Psoas muscle (tissue), 7 donors: ENCODE measurements at regions not wholly inside any gene's neighbourhood (a gene's known extent, or its start where the extent isn't known, plus 50 kb on each side); places are given as distances from the start of the nearest gene placed in this dataset.

ENCODE experiments used
- ATAC-seq, 4 donors: fragments of 200-7000 bp; cut with Tn5 transposase; one replicate each; pipeline ENCODE4 v1.9.1; 2020; ENCODE audit warnings: moderate library complexity in 3 of 4, mild to moderate bottlenecking in 2 of 4
- DNase-seq, 2 donors: peaks; one replicate each; pipeline ENCODE4 v3.0.0-alpha.2; 2020
- H3K27ac ChIP-seq: fragments of 200-600 bp; one replicate; pipeline ENCODE4 v1.8.0; 2022
- H3K27me3 ChIP-seq, 3 donors: fragments of 200-600 bp in 1 of 3; one replicate each; pipeline versions ENCODE4 v1.6.1 to v1.8.0; 2013 to 2022; ENCODE audit warnings: low read length in 2 of 3, mild to moderate bottlenecking in 2 of 3, moderate library complexity in 1 of 3; ENCODE audit not compliant: insufficient read depth in 3 of 3
- H3K36me3 ChIP-seq, 2 donors: fragments of 200-600 bp in 1 of 2; one replicate each; pipeline versions ENCODE4 v1.6.1 to v1.8.0; 2013 to 2022; ENCODE audit warnings: low read depth in 1 of 2, mild to moderate bottlenecking in 1 of 2, moderate library complexity in 1 of 2; ENCODE audit not compliant: insufficient read depth in 1 of 2
- H3K4me1 ChIP-seq: fragments of 200-600 bp; one replicate; pipeline ENCODE4 v1.8.0; 2022
- H3K4me3 ChIP-seq: fragments of 200-600 bp; one replicate; pipeline ENCODE4 v1.8.0; 2022; ENCODE audit warnings: mild to moderate bottlenecking
- H3K9me3 ChIP-seq: fragments of 200-600 bp; one replicate; pipeline ENCODE4 v1.8.0; 2022
- WGBS, 3 donors: extraction: QIAGEN DNeasy Blood & Tissue Kit; methylation state at CpG; one replicate each; pipeline versions ENCODE4 v1.1.6 to v1.1.7; 2013; 5-methylcytosine and 5-hydroxymethylcytosine counted together
- intact Hi-C, 2 donors: fragments of 100-400 bp; cut with DNase I; formaldehyde crosslinking; loops; one replicate each; pipeline versions ENCODE4 v1.11.0 to v1.14.2; 2022
- TF ChIP-seq, protein P1 (sequence below): fragments of 200-600 bp; IDR thresholded peaks from one replicate; pipeline ENCODE4 v1.8.0; 2022; ENCODE audit warnings: antibody characterized with exemption
- donor health status: healthy with polysubstance abuse.
- donor health status: DM: no; HTN: no; CAD: no; lungs with moderate emphysema.
- donor health status: Bipolar disorder and iron deficiency.
- donor health status: healthy.
- donor health status: DM: yes; HTN: yes; CAD: no.
- donor health status: DM: no; HTN: no; CAD: no.
- donor health status: DM: yes; HTN: yes; CAD: no.

DNA sequence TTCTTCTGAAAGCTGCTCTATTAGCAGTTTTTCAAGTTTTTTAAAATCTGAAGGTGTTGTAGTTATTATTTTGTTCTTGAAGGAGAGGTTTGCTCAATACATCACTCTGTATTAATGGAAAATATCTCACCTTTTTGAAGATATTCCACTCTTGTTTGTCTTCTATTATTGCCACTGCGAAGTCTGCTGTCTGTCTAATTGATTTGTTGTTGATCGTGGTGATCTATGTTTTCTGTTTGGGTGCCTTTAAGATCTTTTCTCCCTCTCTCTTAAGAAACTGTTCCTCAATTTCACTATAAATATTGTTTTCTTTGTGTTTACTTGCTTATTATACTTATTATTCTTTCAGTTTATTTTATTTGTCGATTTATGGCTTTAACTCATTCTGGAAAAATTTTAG lies 64.9 kb upstream of the FZD8 start:
- Histone ChIP-seq H3K27ac (no peak overlapping the region), H3K9me3 (no peaks in the 10 kb centered on the region), H3K4me3 (no peak overlapping the region), H3K4me1 (no peaks in the 10 kb centered on the region), H3K36me3 (no peaks in the 10 kb centered on the region), H3K27me3 (peaks cover 0 to 4% (median 0%) of the 10 kb centered on the region in 3 donors)
- DNase-seq (no peak), ATAC-seq (no peak)
- TF ChIP-seq, protein P1, sequence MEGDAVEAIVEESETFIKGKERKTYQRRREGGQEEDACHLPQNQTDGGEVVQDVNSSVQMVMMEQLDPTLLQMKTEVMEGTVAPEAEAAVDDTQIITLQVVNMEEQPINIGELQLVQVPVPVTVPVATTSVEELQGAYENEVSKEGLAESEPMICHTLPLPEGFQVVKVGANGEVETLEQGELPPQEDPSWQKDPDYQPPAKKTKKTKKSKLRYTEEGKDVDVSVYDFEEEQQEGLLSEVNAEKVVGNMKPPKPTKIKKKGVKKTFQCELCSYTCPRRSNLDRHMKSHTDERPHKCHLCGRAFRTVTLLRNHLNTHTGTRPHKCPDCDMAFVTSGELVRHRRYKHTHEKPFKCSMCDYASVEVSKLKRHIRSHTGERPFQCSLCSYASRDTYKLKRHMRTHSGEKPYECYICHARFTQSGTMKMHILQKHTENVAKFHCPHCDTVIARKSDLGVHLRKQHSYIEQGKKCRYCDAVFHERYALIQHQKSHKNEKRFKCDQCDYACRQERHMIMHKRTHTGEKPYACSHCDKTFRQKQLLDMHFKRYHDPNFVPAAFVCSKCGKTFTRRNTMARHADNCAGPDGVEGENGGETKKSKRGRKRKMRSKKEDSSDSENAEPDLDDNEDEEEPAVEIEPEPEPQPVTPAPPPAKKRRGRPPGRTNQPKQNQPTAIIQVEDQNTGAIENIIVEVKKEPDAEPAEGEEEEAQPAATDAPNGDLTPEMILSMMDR: no peak
- intact Hi-C loops: no loop called here
- 91 to 97% (median 93%) methylated on average over 3 of the region's 3 CpGs for WGBS, 3 donors

DNA sequence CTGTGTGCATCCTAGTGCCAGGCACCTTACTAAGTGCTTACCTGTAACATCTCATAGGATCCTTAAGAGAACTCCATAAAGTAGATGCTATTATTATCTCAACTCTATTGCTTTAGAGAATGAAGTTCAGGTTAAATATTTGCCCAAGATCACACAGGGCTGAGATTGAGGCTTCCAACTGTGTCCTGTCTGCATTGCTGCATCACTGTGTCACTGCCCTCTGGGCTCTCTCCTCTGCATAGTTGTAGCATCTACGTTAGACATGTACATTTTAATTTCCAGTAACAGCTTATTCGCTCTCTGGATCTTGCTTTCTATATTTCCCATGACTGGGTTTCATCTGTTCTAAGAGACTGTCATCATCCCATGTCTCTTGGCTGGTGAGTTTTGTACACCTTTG lies 63.6 kb upstream of the FZD8 start:
- intact Hi-C loops: no loop called here
- no peak for ATAC-seq
- no peaks in the 10 kb centered on the region for H3K27me3 ChIP-seq
- TF ChIP-seq, protein P1: no peak
- no peaks in the 10 kb centered on the region for H3K4me1 ChIP-seq
- H3K27ac ChIP-seq: no peak overlapping the region
- no peaks in the 10 kb centered on the region for H3K36me3 ChIP-seq
- 83 to 91% (median 89%) methylated on average over 2 of the region's 2 CpGs for whole genome bisulfite sequencing, 3 donors
- DNase-seq: no peak
- H3K4me3 ChIP-seq: no peak overlapping the region
- no peaks in the 10 kb centered on the region for H3K9me3 ChIP-seq

DNA sequence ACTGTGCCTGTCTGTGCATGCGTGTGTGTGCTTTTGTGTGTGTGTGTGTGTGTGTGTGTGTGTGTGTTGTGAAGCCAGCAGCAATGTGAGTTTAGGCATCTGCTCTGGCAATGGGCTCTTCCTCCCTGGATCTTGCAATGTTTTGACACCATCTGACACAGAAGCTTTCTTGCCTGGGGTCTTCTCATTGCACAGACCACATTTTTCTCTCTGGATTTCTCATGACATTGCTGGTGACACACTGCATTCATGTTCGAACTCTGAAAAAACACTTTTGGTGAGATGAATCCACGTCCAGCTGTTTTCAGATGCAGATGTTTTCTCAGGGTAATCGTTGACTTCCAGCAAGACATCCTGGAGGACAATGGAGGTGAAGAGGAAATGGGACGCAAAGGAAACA lies 63.0 kb upstream of the FZD8 start:
- H3K4me1 ChIP-seq: no peaks in the 10 kb centered on the region
- no peak overlapping the region for H3K27ac ChIP-seq
- no peaks in the 10 kb centered on the region for H3K36me3 ChIP-seq
- H3K9me3 ChIP-seq: no peaks in the 10 kb centered on the region
- no peak for ATAC-seq
- TF ChIP-seq, protein P1: no peak
- H3K4me3 ChIP-seq: no peak overlapping the region
- no peak for DNase-seq
- intact Hi-C loops: no loop called here
- no peaks in the 10 kb centered on the region for H3K27me3 ChIP-seq
- 37 to 47% (median 38%) methylated on average over 5 of the region's 5 CpGs for WGBS, 3 donors

DNA sequence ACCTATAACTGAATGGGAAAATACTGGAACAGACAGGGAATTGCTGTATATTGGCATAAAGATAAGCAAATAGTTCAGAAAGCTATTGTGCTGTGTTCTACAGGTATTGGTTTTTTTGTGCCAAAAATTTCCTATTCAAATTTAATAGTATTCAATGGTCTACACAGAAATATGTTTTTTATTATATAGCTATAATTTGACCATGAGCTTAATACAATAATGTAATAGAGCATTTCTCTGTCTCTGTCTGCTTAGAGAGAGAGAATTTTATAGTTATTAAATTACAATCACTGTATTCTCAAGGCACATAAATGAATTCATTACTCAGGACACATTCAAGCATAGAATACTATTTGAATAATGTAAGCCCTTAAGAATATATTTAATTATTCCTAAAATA lies 62.3 kb upstream of the FZD8 start:
- TF ChIP-seq, protein P1: no peak
- H3K4me3 ChIP-seq: no peak overlapping the region
- no peaks in the 10 kb centered on the region for H3K9me3 ChIP-seq
- H3K27ac ChIP-seq: no peak overlapping the region
- no peaks in the 10 kb centered on the region for H3K27me3 ChIP-seq
- H3K4me1 ChIP-seq: no peaks in the 10 kb centered on the region
- no peaks in the 10 kb centered on the region for H3K36me3 ChIP-seq
- intact Hi-C loops: no loop called here
- ATAC-seq: no peak
- no peak for DNase-seq

DNA sequence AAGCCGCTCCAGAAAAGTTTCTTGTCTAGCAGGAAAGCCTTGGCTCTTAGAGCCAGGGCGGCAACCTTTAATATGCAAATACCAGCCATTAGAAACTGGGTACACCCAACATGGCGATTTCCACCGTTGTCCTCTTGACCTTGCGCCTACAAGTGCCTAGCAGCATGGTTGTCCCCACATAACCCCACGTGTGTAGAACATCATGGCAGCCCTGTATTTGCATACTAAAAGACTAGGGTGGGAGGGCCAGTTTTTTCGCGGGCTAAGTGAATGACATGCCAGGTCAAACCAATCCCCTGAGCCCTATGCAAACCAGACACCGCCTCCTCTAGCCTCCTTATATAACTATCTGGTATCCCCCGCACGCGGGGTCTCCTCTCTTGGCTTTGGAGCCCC lies 58.4 kb upstream of the FZD8 start:
- no peaks in the 10 kb centered on the region for H3K4me1 ChIP-seq
- H3K36me3 ChIP-seq: no peaks in the 10 kb centered on the region
- 88 to 93% (median 90%) methylated on average over 12 of the region's 12 CpGs for WGBS, 3 donors
- no peak for DNase-seq
- peaks cover 0 to 3% (median 0%) of the 10 kb centered on the region in 3 donors for H3K27me3 ChIP-seq
- TF ChIP-seq, protein P1: no peak
- intact Hi-C loops: no loop called here
- H3K4me3 ChIP-seq: no peak overlapping the region
- no peak overlapping the region for H3K27ac ChIP-seq
- ATAC-seq: no peak
- H3K9me3 ChIP-seq: no peaks in the 10 kb centered on the region
